ENCODE measurements at regions not wholly inside any gene's neighbourhood (a gene's known extent, or its start where the extent isn't known, plus 50 kb on each side); places are given as distances from the start of the nearest gene placed in this dataset.
"Not testable (repeated sequence)": the region's sequence is repeated elsewhere in the genome, so short reads cannot be mapped to it uniquely, and the experiment has no call there.

DNA sequence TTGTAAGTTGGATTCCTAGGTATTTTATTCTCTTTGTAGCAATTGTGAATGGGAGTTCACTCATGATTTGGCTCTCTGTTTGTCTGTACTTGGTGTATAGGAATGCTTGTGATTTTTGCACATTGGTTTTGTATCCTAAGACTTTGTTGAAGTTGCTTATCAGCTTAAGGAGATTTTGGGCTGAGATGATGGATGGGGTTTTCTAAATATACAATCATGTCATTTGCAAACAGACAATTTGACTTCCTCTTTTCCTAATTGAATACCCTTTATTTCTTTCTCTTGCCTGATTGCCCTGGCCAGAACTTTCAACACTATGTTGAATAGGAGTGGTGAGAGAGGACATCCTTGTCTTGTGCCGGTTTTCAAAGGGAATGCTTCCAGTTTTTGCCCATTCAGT, 391.8 kb downstream of the NPIPA7 start:
- TF ChIP-seq, protein P1, sequence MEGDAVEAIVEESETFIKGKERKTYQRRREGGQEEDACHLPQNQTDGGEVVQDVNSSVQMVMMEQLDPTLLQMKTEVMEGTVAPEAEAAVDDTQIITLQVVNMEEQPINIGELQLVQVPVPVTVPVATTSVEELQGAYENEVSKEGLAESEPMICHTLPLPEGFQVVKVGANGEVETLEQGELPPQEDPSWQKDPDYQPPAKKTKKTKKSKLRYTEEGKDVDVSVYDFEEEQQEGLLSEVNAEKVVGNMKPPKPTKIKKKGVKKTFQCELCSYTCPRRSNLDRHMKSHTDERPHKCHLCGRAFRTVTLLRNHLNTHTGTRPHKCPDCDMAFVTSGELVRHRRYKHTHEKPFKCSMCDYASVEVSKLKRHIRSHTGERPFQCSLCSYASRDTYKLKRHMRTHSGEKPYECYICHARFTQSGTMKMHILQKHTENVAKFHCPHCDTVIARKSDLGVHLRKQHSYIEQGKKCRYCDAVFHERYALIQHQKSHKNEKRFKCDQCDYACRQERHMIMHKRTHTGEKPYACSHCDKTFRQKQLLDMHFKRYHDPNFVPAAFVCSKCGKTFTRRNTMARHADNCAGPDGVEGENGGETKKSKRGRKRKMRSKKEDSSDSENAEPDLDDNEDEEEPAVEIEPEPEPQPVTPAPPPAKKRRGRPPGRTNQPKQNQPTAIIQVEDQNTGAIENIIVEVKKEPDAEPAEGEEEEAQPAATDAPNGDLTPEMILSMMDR (conservative IDR thresholded peaks at IDR 0.05; ENCODE audit: low read depth, low read length), result not testable (repeated sequence)
- TF ChIP-seq MXI1 (IDR thresholded peaks at IDR 0.05; ENCODE audit: borderline replicate concordance, low read depth, low read length); CEBPB (IDR thresholded peaks at IDR 0.05; ENCODE audit: low read depth, low read length); POLR2A (IDR thresholded peaks at IDR 0.05; ENCODE audit: low read depth, low read length); MAFK (IDR thresholded peaks at IDR 0.05; ENCODE audit: low read depth, low read length); BHLHE40 (IDR thresholded peaks at IDR 0.05; ENCODE audit: low read depth, low read length); MAZ (IDR thresholded peaks at IDR 0.05; ENCODE audit: borderline replicate concordance, low read depth, low read length); FOS (IDR thresholded peaks at IDR 0.05; ENCODE audit: low read depth, low read length); RAD21 (IDR thresholded peaks at IDR 0.05; ENCODE audit: low read length): not testable (repeated sequence)
